Lower lobe of right lung (tissue), 2 donors: ENCODE measurements at regions not wholly inside any gene's neighbourhood (a gene's known extent, or its start where the extent isn't known, plus 50 kb on each side); places are given as distances from the start of the nearest gene placed in this dataset.

Experiments used
- ATAC-seq, 2 donors: fragments of 200-7000 bp; cut with Tn5 transposase; one replicate each; pipeline ENCODE4 v1.9.1; 2020 to 2022; ENCODE audit warnings: mild to moderate bottlenecking in 2 of 2, moderate library complexity in 2 of 2
- DNase-seq: peaks from one replicate; pipeline ENCODE4 v3.0.0-alpha.2; 2020
- H3K27ac ChIP-seq: fragments of 200-600 bp; one replicate; pipeline ENCODE4 v1.8.0; 2022
- H3K27me3 ChIP-seq: fragments of 200-600 bp; one replicate; pipeline ENCODE4 v1.8.0; 2022; ENCODE audit warnings: low read depth
- H3K36me3 ChIP-seq: fragments of 200-600 bp; one replicate; pipeline ENCODE4 v1.8.0; 2022; ENCODE audit warnings: mild to moderate bottlenecking
- H3K4me1 ChIP-seq: fragments of 200-600 bp; one replicate; pipeline ENCODE4 v1.8.0; 2022
- H3K4me3 ChIP-seq: fragments of 200-600 bp; one replicate; pipeline ENCODE4 v1.8.0; 2022; ENCODE audit warnings: mild to moderate bottlenecking
- H3K9me3 ChIP-seq: fragments of 200-600 bp; one replicate; pipeline ENCODE4 v1.8.0; 2022
- CTCF ChIP-seq: fragments of 200-600 bp; IDR thresholded peaks from one replicate; pipeline ENCODE4 v1.8.0; 2022; ENCODE audit warnings: antibody characterized with exemption, mild to moderate bottlenecking
- intact Hi-C: fragments of 100-400 bp; cut with DNase I; formaldehyde crosslinking; loops from one replicate; pipeline ENCODE4 v1.11.0; 2022
- donor health status: DM: no; HTN: yes; CAD: no; lungs with severe emphysema.

GRCh38 chr13:22497991-22498780, 682.6 kb upstream of the SGCG start:
- TF ChIP-seq CTCF = no peak
- Histone ChIP-seq H3K9me3 (peaks cover 4% of the 10 kb centered on the region), H3K4me3 (no peak overlapping the region), H3K27ac (no peak overlapping the region), H3K27me3 (no peaks in the 10 kb centered on the region), H3K4me1 (no peaks in the 10 kb centered on the region), H3K36me3 (no peaks in the 10 kb centered on the region)
- ATAC-seq (no peak), DNase-seq (no peak)
- intact Hi-C loops = no loop called here

DNA sequence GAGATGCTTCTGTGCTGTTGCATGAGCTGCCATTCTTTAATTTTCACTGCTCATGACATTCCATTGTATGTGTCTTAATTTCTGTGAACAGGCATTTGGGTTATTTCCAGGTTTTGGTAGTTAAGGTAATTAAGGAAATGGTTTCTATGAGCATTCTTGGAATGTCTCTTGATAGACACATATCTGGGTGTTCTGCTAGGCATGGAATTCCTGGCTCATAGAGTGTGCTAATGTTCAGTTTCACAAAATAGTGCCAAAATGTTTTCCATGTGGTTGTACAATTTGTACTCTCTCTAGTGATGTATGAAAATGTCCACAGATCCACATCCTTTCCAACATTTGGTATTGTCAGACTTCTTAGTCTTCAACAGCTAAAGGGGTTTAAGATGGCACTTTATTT, 680.9 kb upstream of the SGCG start:
- no peaks in the 10 kb centered on the region for H3K27me3 ChIP-seq
- H3K36me3 ChIP-seq = no peaks in the 10 kb centered on the region
- DNase-seq = no peak
- no peak for ATAC-seq
- no peak overlapping the region for H3K4me3 ChIP-seq
- intact Hi-C loops = no loop called here
- TF ChIP-seq CTCF = no peak
- no peaks in the 10 kb centered on the region for H3K9me3 ChIP-seq
- H3K27ac ChIP-seq = no peak overlapping the region
- no peaks in the 10 kb centered on the region for H3K4me1 ChIP-seq

GRCh38 chr13:22505489-22505888, 675.3 kb upstream of the SGCG start:
- DNase-seq (no peak), ATAC-seq (peak; percentile 9 to 34)
- no peak overlapping the region for H3K27ac ChIP-seq
- no peaks in the 10 kb centered on the region for H3K36me3 ChIP-seq
- no peaks in the 10 kb centered on the region for H3K9me3 ChIP-seq
- H3K27me3 ChIP-seq = no peaks in the 10 kb centered on the region
- intact Hi-C loops = no loop called here
- H3K4me1 ChIP-seq = no peaks in the 10 kb centered on the region
- H3K4me3 ChIP-seq = no peak overlapping the region
- no peak for TF ChIP-seq CTCF

DNA sequence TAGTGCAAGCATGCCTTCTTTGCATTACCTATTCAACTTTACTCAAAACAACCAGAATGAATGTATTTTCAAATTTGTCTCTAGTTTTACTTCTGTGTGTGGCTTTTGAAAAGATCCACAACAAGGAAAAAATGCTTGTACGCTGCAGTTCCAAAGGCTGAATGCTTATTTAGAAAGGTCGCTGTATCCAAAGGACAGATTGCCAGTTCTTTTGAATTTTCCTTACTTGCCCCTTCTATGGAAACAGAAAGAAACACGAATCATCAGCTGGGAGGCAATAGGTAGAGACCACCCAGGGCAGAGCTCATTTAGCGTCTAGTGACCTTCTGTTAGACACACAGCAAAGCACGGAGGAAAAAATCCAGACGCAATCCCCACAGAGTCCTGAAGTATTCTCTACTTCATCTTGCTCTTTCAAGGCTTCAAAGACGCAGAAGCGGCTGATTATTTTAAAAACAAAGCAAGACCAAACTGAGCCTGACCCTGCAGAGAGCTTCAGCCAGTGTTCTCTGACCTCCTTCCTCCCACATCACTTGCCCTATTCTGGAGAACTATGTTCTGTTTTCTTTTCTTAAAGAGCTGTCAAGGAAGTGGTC, 674.6 kb upstream of the SGCG start:
- no peak for TF ChIP-seq CTCF
- H3K9me3 ChIP-seq = no peaks in the 10 kb centered on the region
- H3K27ac ChIP-seq = no peak overlapping the region
- no peaks in the 10 kb centered on the region for H3K36me3 ChIP-seq
- DNase-seq (no peak), ATAC-seq (no peak)
- intact Hi-C loops = no loop called here
- H3K27me3 ChIP-seq = no peaks in the 10 kb centered on the region
- no peak overlapping the region for H3K4me3 ChIP-seq
- H3K4me1 ChIP-seq = no peaks in the 10 kb centered on the region

DNA sequence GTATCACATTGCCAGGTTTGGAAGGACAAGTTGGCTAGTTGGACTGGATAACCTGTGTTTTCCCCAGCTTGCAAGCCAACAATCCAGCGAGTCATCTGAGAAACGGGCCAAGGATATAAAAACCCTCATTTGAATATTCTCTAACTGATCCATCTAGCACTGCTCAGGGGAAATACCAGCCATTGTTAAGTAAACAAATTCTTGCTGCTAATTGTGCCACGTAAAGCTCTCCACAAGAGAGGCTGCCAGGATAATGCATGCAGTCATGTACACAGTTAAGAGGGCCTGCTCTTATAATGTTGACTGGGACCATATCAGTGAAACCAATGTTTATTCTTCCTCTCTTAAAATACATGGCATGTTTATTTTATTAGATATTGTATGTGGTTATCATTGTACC, 663.2 kb upstream of the SGCG start:
- peak; percentile 76 to 95 for ATAC-seq
- DNase-seq = no peak

More for the DNA sequence above, 663.2 kb upstream of the SGCG start:
- no peak overlapping the region for H3K27ac ChIP-seq
- TF ChIP-seq CTCF = no peak
- H3K27me3 ChIP-seq = no peaks in the 10 kb centered on the region
- intact Hi-C loops = no loop called here
- H3K36me3 ChIP-seq = no peaks in the 10 kb centered on the region
- peaks cover 6% of the 10 kb centered on the region for H3K9me3 ChIP-seq
- H3K4me1 ChIP-seq = peaks cover 7% of the 10 kb centered on the region
- no peak overlapping the region for H3K4me3 ChIP-seq
